PFSK-1 (cell line): ENCODE measurements at regions not wholly inside any gene's neighbourhood (a gene's known extent, or its start where the extent isn't known, plus 50 kb on each side); places are given as distances from the start of the nearest gene placed in this dataset.
A peak's percentile ranks its signal among the peaks of the same experiment; 100 is the strongest.

Experiments
- FOXP2 ChIP-seq: optimal IDR thresholded peaks from 2 replicates; pipeline ENCODE3; 2011; ENCODE audit warnings: borderline replicate concordance, control low read depth, inconsistent platforms; ENCODE audit not compliant: insufficient read depth; ENCODE audit errors: extremely low read length, extremely low read depth
- POLR2AphosphoS5 ChIP-seq: IDR thresholded peaks from 2 replicates; pipeline ENCODE4 v1.6.1; 2012; ENCODE audit warnings: low read depth, mild to moderate bottlenecking, control low read depth, low read length, moderate library complexity
- SIN3A ChIP-seq: IDR thresholded peaks from 2 replicates; pipeline ENCODE4 v1.6.1; 2012; ENCODE audit warnings: mild to moderate bottlenecking, low read length, moderate library complexity, borderline replicate concordance; ENCODE audit not compliant: insufficient read depth
- TAF1 ChIP-seq: IDR thresholded peaks from 2 replicates; pipeline ENCODE4 v1.6.1; 2012; ENCODE audit warnings: low read length, control low read depth, borderline replicate concordance; ENCODE audit not compliant: insufficient read depth
- TF ChIP-seq, protein P1 (sequence below), 2 experiments: IDR thresholded peaks; 2 replicates each; pipeline versions ENCODE4 v1.6.1 to v1.8.0; 2011 to 2012; ENCODE audit warnings: low read depth in 2 of 2, low read length in 2 of 2, control low read depth in 1 of 2, inconsistent platforms in 1 of 2, mild to moderate bottlenecking in 1 of 2, moderate library complexity in 1 of 2; ENCODE audit not compliant: insufficient read depth in 1 of 2

DNA sequence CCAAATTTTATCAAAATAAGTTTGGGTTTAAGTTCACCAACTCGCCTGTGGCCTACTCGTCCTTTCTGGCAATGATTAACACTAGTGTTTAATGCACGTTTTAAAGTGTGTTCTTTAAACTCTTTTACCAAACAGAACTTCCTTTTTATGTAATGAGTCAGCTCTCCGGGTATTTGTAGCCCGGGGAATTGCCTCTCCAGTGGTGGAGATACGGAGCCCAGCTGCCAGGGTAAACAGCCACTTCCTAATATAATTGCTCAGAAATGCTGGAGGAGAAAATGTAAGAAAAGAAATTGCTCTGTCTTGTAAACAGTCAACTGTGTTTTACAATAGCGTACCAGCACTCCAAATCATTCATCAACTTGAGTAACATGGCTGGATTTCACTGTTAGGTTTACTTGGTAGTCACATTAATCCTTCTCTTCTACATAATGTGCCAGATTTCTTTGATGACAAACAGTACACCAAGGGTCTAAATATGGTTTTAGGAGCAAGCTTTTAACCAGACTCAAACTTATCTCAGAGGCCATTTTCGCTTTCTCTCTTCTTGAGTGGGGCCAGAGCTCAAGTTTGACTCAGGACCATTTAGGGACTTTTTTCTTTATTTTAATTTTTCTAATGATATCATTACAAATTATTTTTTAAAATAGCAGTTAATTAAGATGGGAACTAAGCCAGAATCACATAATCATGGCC lies 101.2 kb upstream of the SLC38A2 start:
- TF ChIP-seq TAF1 (no peak), FOXP2 (peak; percentile 53), POLR2AphosphoS5 (no peak), SIN3A (peak; percentile 86; the same call in 1 of the 2 replicates)
- TF ChIP-seq, protein P1, sequence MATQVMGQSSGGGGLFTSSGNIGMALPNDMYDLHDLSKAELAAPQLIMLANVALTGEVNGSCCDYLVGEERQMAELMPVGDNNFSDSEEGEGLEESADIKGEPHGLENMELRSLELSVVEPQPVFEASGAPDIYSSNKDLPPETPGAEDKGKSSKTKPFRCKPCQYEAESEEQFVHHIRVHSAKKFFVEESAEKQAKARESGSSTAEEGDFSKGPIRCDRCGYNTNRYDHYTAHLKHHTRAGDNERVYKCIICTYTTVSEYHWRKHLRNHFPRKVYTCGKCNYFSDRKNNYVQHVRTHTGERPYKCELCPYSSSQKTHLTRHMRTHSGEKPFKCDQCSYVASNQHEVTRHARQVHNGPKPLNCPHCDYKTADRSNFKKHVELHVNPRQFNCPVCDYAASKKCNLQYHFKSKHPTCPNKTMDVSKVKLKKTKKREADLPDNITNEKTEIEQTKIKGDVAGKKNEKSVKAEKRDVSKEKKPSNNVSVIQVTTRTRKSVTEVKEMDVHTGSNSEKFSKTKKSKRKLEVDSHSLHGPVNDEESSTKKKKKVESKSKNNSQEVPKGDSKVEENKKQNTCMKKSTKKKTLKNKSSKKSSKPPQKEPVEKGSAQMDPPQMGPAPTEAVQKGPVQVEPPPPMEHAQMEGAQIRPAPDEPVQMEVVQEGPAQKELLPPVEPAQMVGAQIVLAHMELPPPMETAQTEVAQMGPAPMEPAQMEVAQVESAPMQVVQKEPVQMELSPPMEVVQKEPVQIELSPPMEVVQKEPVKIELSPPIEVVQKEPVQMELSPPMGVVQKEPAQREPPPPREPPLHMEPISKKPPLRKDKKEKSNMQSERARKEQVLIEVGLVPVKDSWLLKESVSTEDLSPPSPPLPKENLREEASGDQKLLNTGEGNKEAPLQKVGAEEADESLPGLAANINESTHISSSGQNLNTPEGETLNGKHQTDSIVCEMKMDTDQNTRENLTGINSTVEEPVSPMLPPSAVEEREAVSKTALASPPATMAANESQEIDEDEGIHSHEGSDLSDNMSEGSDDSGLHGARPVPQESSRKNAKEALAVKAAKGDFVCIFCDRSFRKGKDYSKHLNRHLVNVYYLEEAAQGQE (IDR thresholded peaks at IDR 0.05; ENCODE audit: insufficient read depth in 1 of 2, low read depth in 2 of 2, low read length in 2 of 2) = peak in 1 of 2 experiments; percentile 73; a peak in 1 of 4 replicates

GRCh38 chr12:46472893-46473633 lies 100.5 kb upstream of the SLC38A2 start:
- TF ChIP-seq SIN3A (no peak), POLR2AphosphoS5 (no peak), FOXP2 (no peak), TAF1 (no peak)
- TF ChIP-seq, protein P1 (IDR thresholded peaks at IDR 0.05; ENCODE audit: insufficient read depth in 1 of 2, low read depth in 2 of 2, low read length in 2 of 2) = no peak

- no peak for TF ChIP-seq TAF1
- no peak for TF ChIP-seq POLR2AphosphoS5
- no peak for TF ChIP-seq SIN3A
- no peak for TF ChIP-seq FOXP2
- TF ChIP-seq, protein P1 (IDR thresholded peaks at IDR 0.05; ENCODE audit: insufficient read depth in 1 of 2, low read depth in 2 of 2, low read length in 2 of 2) = no peak
These were observed 99.7 kb upstream of the SLC38A2 start for GRCh38 chr12:46472144-46472705.

DNA sequence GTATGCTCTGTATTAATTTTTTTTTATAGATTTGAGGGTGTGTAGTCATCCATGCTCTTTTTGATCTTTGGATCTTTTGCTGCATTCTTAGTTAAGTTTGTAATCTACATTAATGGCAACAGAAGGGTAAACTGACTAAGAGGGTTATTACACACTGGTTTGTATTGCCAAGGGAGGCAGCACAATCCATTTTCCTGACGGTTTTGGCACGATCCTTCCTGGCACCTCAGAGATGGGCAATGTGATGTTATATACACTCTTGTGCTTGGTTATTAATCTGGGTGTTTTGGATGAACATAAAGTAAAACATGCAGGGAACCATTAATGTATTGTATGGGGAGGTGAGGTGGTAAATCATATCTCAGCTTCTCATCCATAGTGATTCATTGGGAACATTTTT lies 98.8 kb upstream of the SLC38A2 start:
- TF ChIP-seq TAF1 = no peak
- TF ChIP-seq POLR2AphosphoS5 = no peak
- no peak for TF ChIP-seq FOXP2
- TF ChIP-seq SIN3A = no peak
- TF ChIP-seq, protein P1 (IDR thresholded peaks at IDR 0.05; ENCODE audit: insufficient read depth in 1 of 2, low read depth in 2 of 2, low read length in 2 of 2) = no peak
